NB4 (cell line): ENCODE measurements at regions not wholly inside any gene's neighbourhood (a gene's known extent, or its start where the extent isn't known, plus 50 kb on each side); places are given as distances from the start of the nearest gene placed in this dataset.

Experiments
- CTCF ChIP-seq: IDR thresholded peaks from one replicate; pipeline ENCODE4 v1.5.1; 2012; ENCODE audit warnings: low read depth, low read length
- MAX ChIP-seq: IDR thresholded peaks from 2 replicates; pipeline ENCODE4 v1.6.1; 2011; ENCODE audit warnings: low read depth, low read length
- POLR2A ChIP-seq: IDR thresholded peaks from 2 replicates; pipeline ENCODE4 v1.6.1; 2011; ENCODE audit warnings: mild to moderate bottlenecking; ENCODE audit not compliant: insufficient read length; ENCODE audit errors: extremely low read depth

GRCh38 chr6:153856929-153857376, 182.1 kb upstream of the OPRM1 start:
- no peak for TF ChIP-seq CTCF
- TF ChIP-seq POLR2A: no peak
- TF ChIP-seq MAX: no peak
